ENCODE measurements at regions not wholly inside any gene's neighbourhood (a gene's known extent, or its start where the extent isn't known, plus 50 kb on each side); places are given as distances from the start of the nearest gene placed in this dataset.

- DNase-seq (ENCODE audit: low read depth): no peak
Measured at GRCh38 chr10:4018054-4018511, 233.1 kb upstream of the KLF6 start.

DNA sequence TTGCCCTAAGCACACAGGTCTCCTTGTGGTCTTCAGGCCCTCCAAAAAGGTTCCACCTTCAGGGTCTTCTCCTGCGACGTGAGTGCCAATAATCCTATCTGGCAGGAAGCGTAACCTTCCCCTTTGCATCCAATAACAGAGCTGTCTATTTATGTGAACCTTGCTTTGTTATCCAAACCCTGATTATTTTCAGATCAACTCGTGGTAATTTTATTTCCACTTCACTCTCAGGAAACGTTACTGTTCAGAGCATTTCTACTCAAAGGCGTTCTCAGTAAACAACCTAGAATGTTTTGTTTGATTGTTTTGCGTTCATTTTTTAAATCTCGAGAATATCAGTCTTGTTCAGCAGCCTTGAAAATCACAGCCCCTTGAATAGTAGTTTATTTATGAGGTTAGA lies 232.3 kb upstream of the KLF6 start:
- DNase-seq (ENCODE audit: low read depth): no peak

- no peak for DNase-seq (ENCODE audit: low read depth)
Measured at GRCh38 chr10:4016214-4016740, 231.3 kb upstream of the KLF6 start.

DNA sequence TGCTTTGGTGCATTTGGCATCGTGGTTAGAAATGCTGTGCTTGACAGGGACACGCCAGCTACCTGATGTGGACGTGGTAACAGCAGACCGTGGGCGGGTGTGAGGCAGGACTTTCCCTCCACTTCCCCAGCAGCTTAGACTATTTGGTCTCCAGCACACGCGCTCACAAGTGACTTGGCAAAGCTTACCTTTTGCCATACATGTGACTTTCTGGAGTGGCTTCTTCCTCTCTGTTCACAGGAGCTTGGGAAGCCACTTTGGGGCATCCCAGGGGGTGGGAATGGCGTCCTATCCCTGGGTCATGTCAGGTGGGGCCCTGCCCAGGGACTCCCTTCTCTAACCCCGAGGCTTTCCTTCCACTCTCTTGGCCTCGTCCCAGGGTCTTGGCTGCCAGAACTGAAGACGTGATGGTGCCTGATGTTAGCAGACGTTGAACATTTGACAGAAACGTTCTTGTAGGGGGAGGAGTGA lies 228.7 kb upstream of the KLF6 start:
- peak; percentile 32 for DNase-seq (ENCODE audit: low read depth)

DNA sequence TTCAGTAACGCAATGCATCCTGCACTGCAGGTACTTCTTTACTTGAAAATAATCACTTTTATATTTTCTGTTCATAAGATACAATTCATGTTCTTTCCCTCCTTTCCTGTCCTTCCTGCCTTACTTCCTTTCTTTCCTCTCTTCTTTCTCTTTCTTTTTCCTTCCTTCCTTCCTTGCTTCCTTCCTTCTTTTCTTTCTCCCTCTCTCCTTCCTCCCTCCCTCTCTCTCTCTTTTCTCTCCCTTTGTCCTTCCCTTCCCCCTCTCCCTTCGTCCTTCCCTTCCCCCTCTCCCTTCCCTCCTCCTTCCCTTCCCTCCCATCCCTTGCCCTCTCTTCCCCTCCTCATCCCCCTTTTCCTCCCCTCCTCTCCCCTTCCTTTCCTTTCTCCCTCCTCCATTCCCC lies 227.8 kb upstream of the KLF6 start:
- no peak for DNase-seq (ENCODE audit: low read depth)

DNA sequence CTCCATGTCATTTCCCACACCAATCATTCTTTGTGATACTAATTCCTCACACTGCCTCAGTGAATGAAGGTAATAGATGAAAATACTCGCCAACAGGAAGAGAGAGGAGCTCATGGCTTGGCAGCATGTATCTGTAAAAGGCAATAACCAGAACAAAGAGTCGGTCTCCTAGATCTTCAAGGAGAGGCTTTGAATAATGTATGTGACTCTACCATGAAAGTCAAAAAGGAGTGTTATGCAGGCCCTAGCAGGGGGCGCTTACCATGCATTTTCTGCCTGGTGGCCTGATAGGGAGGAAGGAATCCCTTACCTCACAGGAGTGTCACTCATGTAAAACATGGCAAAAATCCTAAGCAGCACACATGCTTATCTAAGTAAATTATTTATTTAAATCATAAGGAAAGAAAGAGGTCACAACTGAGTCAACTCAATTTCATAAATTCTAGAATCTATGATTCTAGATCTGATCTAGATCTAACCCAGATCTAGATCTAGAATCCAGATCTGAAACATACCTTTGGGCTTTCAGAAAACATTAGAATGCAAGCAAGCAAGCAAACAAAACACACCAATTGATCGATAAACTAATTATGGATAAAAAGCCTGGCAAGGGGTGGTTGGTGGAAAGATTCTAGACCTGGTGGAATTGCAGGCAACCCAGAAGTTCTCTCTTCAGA lies 226.3 kb upstream of the KLF6 start:
- no peak for DNase-seq (ENCODE audit: low read depth)

DNA sequence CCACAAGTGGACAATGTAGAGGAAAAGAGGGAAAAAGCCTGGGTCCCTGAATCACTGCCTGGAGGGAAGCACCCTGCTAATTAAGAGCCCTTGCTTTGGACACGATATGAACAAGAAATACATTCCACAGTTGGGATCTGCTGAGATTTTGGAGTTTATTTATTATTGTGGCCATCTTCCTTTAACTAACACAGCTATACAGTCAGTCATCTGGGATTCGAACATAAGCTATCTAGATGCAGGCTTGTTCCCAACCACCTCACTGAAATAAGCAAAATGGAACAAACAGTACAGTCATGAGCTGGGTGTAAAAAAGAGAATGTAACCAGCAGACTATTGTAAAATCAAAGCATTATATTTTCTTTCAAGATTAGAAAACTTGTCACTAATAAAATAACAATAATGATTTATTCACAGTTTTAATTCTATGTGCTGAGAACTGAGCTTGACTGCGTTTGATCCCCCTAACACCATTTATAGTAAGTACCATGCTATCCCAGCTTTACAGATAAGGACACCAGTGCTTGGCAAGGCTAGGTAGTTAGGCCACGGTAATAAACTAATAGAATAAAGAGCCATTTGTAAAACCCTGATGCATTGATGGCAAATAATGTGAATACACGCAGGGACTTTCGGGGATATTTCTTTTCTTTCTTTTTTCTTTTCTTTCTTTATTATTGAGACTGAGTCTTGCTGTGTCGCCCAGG lies 223.8 kb upstream of the KLF6 start:
- DNase-seq (ENCODE audit: low read depth): no peak

DNA sequence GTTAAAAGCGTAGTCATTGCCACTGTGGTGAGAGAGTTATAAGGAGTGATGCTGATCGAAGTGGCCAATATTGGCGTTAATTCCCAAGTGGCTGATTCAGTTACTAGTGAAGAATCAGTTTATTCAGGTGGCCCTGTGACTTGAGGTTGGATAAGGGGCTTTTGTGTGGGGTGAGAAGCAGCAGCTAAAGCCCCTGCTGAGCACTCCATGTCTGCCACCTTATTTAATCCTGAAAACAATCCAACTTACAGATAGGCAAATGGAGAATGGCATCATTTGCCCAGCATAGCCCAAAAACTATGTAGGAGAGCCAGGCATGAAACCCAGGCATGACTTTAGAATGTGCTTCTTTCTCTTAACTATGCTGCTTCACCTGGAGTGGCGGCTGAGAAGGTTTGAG lies 222.8 kb upstream of the KLF6 start:
- DNase-seq (ENCODE audit: low read depth): no peak

GRCh38 chr10:4006858-4007257 lies 221.8 kb upstream of the KLF6 start:
- no peak for DNase-seq (ENCODE audit: low read depth)

DNA sequence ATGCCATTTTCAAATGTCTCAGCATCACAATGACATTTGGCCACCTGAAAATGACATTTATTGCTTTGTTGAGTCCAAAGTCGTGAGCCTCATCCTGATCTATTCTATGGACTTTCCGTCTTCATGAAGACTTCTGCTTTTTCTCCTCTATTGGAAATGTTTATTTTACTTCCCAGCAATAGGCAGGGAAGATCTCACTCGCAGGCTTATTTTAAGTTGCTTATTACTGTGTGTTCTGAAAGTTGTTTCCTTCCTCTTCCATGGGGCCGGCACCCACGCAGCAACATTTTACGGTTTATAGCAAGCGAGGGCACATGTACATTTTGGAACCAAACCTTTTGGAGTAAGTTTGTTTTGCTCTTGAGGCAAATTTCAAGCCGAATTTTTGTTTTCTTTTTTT lies 221.0 kb upstream of the KLF6 start:
- DNase-seq (ENCODE audit: low read depth): no peak

GRCh38 chr10:4004990-4005389 lies 220.0 kb upstream of the KLF6 start:
- DNase-seq (ENCODE audit: low read depth): no peak

- DNase-seq (ENCODE audit: low read depth): no peak
Measured at GRCh38 chr10:4004144-4004543, 219.1 kb upstream of the KLF6 start.

DNA sequence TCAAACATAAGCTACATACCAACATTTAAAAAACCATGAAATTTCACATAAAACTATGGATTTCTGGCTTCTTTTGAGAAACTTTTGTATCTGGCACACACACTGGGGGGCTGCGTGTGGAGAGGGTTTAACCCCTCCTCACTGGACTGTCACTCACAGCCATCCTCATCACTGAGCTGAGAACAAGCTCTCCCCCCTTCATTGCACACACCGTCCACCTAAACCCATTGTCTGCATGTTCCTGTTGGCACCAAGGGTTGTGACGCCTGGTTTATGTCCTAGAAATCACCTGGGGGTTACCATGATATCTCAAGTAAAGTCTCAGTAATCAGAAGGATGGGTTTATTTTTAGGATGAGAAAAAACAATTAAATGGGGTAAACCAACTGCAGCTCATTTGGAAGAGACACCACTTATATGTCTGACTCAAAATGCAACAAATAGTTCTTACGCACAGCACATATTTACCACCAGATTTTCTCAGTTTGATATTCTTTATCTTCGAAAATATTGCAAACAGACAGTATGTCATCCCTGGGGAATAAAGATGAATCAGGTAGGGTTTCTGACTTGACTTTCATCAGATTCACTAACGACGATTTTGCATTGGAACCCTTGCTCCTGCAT lies 218.5 kb upstream of the KLF6 start:
- DNase-seq (ENCODE audit: low read depth): no peak

GRCh38 chr10:4001811-4002210 lies 216.8 kb upstream of the KLF6 start:
- DNase-seq (ENCODE audit: low read depth): no peak

- no peak for DNase-seq (ENCODE audit: low read depth)
Measured at GRCh38 chr10:3999642-4000041, 214.6 kb upstream of the KLF6 start.

GRCh38 chr10:3996697-3997096 lies 211.7 kb upstream of the KLF6 start:
- DNase-seq (ENCODE audit: low read depth): no peak

- no peak for DNase-seq (ENCODE audit: low read depth)
Measured at GRCh38 chr10:3995302-3996210, 210.5 kb upstream of the KLF6 start.

DNA sequence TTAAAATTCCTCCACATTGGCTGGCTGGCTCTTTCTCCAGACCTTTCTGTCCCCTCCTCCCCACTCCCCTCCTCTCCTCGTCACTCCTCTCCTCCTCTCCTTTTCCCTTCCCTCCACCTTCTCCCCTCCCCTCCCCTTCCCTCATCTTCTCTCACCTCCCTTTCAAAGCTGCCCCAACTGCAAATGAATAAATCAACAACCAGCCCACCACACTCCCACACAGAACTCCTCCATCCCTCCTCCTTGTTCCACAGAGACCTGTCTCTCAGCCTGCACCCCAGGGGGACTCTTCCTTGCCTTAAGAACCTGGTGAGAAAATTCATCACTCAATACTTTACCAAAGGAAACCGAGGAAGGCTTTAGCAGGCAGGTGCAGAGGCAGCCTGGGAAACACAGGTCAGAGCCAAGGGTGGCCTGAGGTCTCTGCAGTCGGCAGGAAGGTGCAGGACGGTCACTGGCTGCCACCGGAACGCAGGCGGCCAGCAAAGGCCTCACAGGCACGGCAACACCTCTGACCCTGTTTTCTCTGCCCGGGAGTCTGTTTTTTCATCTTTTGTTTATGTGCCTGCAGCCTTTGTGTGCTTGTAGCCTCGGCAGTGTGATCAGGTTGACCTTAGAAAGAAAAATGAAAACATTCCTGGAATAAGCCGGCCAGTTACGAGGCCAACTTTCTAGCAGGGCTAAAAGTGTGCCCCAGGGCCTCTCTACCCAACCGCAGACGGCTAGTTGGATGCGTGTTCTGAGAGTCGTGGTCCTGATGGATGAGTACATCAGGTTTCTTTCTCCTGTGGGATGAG lies 207.6 kb upstream of the KLF6 start:
- DNase-seq (ENCODE audit: low read depth): no peak

DNA sequence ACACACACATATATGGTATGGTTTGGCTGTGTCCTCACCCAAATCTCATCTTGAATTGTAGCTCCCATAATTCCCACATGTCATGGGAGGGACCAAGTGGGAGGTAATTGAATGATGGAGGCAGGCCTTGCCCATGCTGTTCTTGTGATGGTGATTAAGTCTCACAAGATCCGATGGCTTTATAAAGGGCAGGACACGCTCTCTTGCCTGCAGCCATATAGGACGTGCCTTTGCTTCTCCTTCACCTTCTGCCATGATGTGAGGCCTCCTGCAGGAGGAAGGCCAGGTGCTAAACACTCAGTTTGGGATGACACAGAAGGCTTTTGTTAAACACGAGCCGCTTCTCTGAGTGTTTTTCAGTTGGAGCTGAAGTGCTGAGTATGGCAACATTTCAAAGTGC lies 205.3 kb upstream of the KLF6 start:
- no peak for DNase-seq (ENCODE audit: low read depth)

- no peak for DNase-seq (ENCODE audit: low read depth)
Measured at GRCh38 chr10:3987143-3987974, 202.3 kb upstream of the KLF6 start.

Data from activated gamma-delta T cell treated with anti-CD3 and anti-CD28 coated beads, Interleukin-2, amount 50 U/mL, for 16 hours (primary cell).